Embryonic facial prominence (tissue), 1 donor: ENCODE measurements at regions not wholly inside any gene's neighbourhood (a gene's known extent, or its start where the extent isn't known, plus 50 kb on each side); places are given as distances from the start of the nearest gene placed in this dataset.
"Not testable (repeated sequence)": the region's sequence is repeated elsewhere in the genome, so short reads cannot be mapped to it uniquely, and the experiment has no call there.

Experiments
- DNase-seq: peaks from one replicate; pipeline ENCODE4 v3.0.0-alpha.2; 2016; ENCODE audit errors: extremely low spot score

- DNase-seq, result no peak
These were observed 64.4 kb upstream of the NANOS1 start for GRCh38 chr10:118965096-118965495.

DNA sequence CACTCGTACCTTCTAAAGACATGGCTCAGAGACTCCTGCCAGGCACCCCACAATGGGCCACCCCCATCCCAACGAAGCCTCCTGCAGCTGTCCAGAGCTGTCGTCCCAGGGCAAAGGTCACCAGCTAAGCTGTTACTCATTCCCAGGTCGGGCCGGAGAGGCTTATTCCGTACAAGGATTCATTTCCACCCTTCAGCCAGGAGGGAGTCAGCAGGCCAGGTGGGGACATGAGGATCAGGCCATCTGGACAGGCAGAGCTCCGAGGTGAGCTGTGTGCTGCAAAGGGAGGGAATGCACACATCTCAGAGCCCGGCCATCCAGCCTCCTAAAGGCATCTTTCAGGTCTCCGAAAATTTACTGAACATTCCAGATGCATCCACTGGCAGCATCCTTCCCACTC, 63.9 kb upstream of the NANOS1 start:
- DNase-seq, result no peak

- no peak for DNase-seq
These were observed 63.3 kb upstream of the NANOS1 start for GRCh38 chr10:118966076-118966849.

- DNase-seq, result no peak
These were observed 62.7 kb upstream of the NANOS1 start for GRCh38 chr10:118966850-118967125.

- no peak for DNase-seq
These were observed 62.4 kb upstream of the NANOS1 start for GRCh38 chr10:118967160-118967559.

- DNase-seq, result no peak
These were observed 61.5 kb upstream of the NANOS1 start for GRCh38 chr10:118968060-118968459.

DNA sequence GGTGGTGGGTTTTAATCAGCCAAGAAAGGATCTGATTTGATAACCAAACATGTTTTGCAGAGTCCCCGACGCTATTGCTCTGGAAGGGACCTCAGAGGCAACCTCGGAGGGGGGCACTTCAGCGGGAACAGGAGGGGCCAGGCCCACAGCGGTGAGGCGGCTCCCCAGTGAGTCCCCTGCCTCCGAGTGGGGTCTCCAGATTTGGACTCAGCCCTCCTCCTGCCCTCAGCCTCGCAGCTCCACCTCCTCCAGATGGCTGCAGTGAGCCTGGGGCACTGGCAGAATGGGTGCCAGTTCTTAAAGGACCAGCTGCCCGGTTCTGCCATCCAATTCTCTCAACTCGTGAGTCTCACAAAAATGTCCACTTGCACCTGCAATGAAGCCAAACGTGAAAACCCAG, 61.0 kb upstream of the NANOS1 start:
- DNase-seq, result no peak

DNA sequence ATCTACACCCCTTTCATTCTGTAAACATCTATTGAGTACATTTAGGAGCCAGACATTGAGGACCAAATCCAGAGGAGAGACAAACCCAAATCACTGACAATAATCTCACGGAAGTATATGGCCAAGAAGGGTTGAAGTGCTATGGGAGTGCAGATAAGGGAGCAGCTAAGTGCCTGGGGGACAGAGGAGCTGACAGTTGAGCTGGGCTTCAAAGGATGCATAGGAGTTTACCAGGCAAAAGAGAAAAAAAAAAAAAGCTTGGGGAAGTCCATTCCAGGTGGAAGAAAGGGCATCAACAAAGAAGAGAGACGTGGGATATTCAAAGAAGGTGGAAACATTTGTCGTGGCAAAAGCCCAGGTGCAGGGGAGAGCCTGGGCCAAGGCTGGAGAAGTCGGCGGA, 60.5 kb upstream of the NANOS1 start:
- no peak for DNase-seq

DNA sequence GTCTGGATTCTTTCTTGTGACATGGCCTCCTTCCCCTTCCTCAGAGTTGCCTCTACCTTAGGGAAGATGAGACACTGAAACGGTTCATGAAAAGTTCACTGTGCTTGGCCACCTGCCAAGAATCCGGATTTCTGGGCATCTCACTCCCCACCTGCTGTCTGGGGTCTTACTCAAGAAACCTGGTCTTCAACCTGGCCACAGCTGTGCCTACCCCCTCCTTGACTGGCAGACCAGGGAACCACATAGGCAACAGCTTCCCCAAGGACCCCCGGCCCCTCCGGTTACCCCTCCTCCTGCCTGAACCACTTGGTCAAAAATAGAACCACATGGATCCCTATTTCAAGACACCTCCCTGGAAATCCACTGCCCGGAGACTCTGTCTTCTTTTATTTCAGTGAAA, 58.7 kb upstream of the NANOS1 start:
- DNase-seq, result peak; percentile 12

DNA sequence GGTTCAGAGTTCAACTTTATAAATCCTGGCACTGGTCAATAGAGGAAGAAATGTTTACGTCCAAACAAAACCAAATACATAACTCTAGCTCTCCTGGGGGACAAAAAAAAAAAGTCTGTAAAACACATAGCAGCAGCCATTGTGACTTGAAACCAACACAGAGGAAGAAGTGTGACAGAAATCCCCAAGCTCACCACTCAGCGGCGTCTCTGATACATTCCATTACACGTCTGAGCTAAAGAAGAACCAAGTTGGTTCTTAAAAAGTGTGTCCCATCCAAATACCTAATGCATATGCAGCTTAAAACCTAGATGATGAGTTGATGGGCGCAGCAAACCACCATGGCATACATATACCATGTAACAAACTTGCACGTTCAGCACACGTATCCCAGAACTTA, 58.3 kb upstream of the NANOS1 start:
- no peak for DNase-seq

DNA sequence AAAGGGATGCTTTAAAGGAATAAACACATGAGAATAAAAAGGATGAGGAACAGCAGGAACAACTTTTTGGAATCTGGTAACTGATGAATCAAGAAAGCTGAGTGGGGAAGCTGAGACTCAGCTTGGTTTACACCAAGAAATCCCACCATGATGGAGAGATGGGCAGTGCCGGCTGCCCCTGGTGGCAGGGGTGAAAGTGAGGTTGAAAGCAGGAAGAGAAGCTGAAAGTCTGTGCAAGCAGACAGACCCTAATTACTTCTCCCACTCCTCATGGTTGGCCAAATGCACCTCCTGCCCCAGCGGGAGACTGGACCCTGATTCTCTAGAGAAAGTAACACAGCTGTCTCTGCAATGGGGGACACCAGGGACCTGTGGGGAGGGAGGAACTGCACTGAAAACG, 57.6 kb upstream of the NANOS1 start:
- no peak for DNase-seq

- no peak for DNase-seq
These were observed 55.8 kb upstream of the NANOS1 start for GRCh38 chr10:118973744-118974143.

DNA sequence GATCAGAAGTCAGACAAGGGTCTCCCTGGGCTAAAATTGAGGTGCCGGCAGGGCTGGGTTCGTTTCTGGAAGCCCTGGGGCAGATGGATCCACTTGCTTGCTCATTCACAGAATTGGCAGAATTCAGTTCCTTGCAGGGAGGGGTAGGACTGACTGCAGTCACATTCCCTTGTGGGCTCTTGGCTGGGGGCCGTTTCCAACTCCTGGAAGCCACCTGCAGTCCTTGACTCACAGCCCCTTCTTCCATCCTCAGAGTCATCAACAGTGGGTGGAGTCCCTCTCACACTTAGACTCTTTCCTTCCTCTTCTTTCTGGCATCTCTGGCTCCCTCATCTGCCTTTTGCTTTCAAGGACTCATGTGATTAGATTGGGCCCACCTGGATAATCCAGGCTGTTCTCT, 54.6 kb upstream of the NANOS1 start:
- no peak for DNase-seq

- not testable (repeated sequence) for DNase-seq
These were observed 53.3 kb upstream of the NANOS1 start for GRCh38 chr10:118976219-118976618.

- no peak for DNase-seq
These were observed 52.4 kb upstream of the NANOS1 start for GRCh38 chr10:118977022-118977599.

- no peak for DNase-seq
These were observed 51.7 kb upstream of the NANOS1 start for GRCh38 chr10:118977835-118978234.

GRCh38 chr10:118978316-118978997, 51.1 kb upstream of the NANOS1 start:
- DNase-seq, result no peak

GRCh38 chr10:118978998-118979350, 50.5 kb upstream of the NANOS1 start:
- no peak for DNase-seq

DNA sequence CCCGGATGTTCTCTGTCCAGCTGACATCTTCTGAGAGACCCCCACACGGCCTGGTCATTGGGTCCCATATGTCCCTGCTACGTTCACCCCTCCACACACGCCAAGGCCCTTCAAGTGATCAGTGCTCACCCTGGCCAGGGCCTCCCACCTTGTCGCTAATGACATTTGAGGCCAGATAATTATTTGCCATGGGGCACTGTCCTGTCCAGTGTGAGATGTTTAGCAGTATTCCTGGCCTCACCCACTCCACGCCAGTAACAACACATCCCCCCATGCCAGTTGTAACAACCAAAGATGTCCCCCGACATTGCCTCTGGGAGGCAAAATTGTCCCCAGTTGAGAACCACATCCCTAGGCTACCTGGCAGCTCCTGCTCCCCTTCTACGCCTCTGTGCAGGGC, 49.9 kb upstream of the NANOS1 start:
- DNase-seq, result no peak
